PC-3 (cell line): ENCODE measurements at regions not wholly inside any gene's neighbourhood (a gene's known extent, or its start where the extent isn't known, plus 50 kb on each side); places are given as distances from the start of the nearest gene placed in this dataset.

Experiments
- CTCF ChIP-seq: fragments of 300-600 bp; sonication (generic); conservative IDR thresholded peaks from 2 replicates; pipeline ENCODE4 v1.5.1; 2017; ENCODE audit warnings: antibody characterized with exemption, low read depth, mild to moderate bottlenecking, low read length
- EZH2 ChIP-seq: fragments of 300-600 bp; sonication (generic); IDR thresholded peaks from one replicate; pipeline ENCODE4 v1.6.1; 2017; ENCODE audit warnings: antibody characterized with exemption, mild to moderate bottlenecking, low read length; ENCODE audit not compliant: unreplicated experiment
- EZH2phosphoT487 ChIP-seq: fragments of 300-600 bp; sonication (generic); IDR thresholded peaks from 2 replicates; pipeline ENCODE4 v1.6.1; 2018; ENCODE audit warnings: mild to moderate bottlenecking, antibody characterized with exemption, low read length, borderline replicate concordance

GRCh38 chr1:72365693-72366092 lies 83.4 kb upstream of the NEGR1 start:
- TF ChIP-seq CTCF, result no peak
- no peak for TF ChIP-seq EZH2phosphoT487
- no peak for TF ChIP-seq EZH2
